Stimulated activated CD4-positive, alpha-beta T cell treated with anti-CD3 and anti-CD28 coated beads, Interleukin-1b, Interleukin-23, amount 100 ng/mL, for 1 hour (primary cell): ENCODE measurements at regions not wholly inside any gene's neighbourhood (a gene's known extent, or its start where the extent isn't known, plus 50 kb on each side); places are given as distances from the start of the nearest gene placed in this dataset.

Source experiments
- DNase-seq, 2 donors: peaks; one replicate each; pipeline ENCODE4 v3.0.0-alpha.2; 2020; ENCODE audit warnings: low read depth in 2 of 2

DNA sequence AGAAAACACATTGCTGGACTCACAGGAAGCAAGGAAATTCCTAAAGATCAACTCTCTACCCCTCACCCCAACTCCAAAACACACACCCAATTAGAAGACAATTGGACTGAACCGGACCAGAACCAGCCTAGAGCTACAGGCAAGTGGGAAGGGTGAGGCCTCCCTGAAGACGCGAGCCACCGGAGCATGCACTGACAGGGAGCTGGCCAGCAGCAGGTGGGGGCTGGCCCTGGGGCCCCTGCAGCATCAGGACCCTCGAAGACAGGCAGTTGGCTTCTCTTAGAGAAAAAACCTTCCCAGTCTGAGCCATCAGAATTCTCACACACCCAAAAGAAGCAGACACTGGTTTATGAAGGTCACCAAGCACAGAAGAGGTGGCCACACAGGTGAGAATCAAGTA, 209.5 kb upstream of the DIO3 start:
- DNase-seq = no peak

GRCh38 chr14:101352567-101352966, 208.7 kb upstream of the DIO3 start:
- no peak for DNase-seq

DNA sequence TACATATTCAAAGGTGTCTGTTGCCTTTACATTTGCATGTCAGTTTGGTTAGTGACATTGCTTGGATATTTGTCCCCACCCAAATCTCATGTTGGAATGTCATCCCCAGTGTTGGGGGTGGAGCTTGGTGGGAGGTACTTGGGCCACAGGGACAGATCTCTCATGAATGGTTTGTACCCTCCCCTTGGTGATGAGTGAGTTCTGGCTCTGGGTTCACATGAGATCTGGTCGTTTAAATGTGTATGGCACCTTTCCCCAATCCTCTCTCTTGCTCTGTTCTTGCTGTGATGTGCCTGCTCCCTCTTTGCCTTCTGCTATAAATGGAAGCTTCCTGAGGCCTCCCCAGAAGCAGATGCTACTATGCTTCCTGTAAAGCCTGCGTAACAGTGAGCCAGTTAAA, 207.9 kb upstream of the DIO3 start:
- DNase-seq = no peak

- DNase-seq = no peak
Observed at GRCh38 chr14:101354726-101355125, 206.6 kb upstream of the DIO3 start.

DNA sequence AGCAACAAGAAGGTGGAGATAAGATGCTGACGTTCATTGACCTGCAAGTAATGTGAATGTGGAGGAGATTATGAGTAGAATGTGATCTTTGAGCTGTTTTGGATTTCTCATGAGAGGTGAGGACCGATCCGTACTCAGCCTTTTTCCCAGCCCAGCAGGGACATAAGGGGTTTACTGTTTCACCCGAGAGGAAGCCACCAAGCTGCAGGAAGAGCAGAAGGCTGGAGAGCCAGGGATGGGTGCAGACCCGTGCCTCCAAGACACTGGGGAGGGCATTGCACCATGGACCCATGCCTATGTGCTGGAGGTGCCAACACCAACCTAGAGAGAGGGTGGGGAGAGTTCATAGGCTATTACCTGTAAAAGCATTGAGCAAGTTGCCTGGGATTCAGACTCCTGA, 206.0 kb upstream of the DIO3 start:
- DNase-seq = no peak

DNA sequence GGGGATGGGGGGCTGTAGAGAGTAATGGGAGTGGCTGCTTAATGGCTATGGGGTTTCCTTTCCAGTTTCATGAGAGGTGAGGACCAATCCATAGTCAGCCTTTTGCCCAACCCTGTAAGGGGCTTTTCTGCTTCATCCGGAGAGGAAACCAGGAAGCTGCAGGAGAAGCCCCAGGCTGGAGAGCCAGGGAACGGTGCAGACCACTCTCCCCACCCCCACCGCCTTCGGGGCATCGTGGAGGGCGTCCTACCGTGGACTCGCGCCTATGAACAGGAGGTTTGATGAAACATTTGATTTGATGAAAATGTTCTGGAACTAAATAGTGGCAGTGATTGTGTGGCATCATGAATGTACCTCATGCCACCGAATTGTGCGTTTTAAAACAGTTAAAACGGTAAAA, 204.3 kb upstream of the DIO3 start:
- DNase-seq = no peak

- DNase-seq = no peak
Observed at GRCh38 chr14:101357559-101358319, 203.6 kb upstream of the DIO3 start.

GRCh38 chr14:101358320-101359125, 202.8 kb upstream of the DIO3 start:
- no peak for DNase-seq

- no peak for DNase-seq
Observed at GRCh38 chr14:101359221-101360053, 201.9 kb upstream of the DIO3 start.

DNA sequence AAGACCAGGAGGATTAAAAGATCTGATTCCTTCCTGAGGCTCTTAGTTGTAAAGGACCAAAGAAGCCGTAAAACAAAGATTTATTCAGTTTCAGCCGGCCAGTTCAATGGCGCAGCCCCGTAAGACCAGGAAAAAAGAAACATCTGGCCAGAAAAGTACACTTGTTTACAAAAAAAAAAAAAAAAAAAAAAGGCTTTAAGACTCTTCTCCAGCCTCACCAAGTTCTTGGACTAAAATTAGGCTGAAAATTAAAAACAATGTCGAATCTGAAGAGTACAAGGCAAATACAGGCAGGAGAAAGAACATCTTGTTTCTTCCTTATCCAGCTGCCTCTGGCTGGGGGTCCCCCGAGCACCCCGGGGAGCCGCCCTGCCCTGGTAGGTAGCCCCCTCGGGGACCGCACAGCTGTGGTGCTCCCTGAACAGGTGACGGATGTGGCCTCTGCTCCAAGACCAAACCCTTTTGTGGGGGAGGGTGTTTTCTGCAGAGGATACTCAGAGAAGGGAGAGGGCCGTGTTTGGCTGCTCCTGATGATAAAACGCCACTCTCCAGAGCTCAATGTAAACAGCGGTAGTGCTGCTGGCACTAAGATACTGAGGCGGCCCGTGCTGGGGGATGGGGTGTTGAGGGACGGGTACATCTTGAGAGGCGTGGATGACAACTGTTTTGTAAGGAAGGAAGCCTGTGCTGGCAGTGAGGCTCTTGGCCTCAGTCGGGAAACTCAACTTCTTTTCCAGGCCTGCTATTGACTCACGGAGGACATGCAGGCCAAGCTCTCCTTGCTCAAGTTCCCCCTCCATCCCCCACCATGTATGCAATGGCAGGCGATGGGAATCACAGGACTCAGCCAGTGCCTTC, 201.0 kb upstream of the DIO3 start:
- DNase-seq = no peak

GRCh38 chr14:101361044-101361443, 200.3 kb upstream of the DIO3 start:
- DNase-seq = no peak

- no peak for DNase-seq
Observed at GRCh38 chr14:101361451-101362433, 199.6 kb upstream of the DIO3 start.

GRCh38 chr14:101362529-101363260, 198.6 kb upstream of the DIO3 start:
- no peak for DNase-seq

GRCh38 chr14:101363261-101363555, 198.1 kb upstream of the DIO3 start:
- DNase-seq = no peak

GRCh38 chr14:101363880-101364391, 197.4 kb upstream of the DIO3 start:
- no peak for DNase-seq

DNA sequence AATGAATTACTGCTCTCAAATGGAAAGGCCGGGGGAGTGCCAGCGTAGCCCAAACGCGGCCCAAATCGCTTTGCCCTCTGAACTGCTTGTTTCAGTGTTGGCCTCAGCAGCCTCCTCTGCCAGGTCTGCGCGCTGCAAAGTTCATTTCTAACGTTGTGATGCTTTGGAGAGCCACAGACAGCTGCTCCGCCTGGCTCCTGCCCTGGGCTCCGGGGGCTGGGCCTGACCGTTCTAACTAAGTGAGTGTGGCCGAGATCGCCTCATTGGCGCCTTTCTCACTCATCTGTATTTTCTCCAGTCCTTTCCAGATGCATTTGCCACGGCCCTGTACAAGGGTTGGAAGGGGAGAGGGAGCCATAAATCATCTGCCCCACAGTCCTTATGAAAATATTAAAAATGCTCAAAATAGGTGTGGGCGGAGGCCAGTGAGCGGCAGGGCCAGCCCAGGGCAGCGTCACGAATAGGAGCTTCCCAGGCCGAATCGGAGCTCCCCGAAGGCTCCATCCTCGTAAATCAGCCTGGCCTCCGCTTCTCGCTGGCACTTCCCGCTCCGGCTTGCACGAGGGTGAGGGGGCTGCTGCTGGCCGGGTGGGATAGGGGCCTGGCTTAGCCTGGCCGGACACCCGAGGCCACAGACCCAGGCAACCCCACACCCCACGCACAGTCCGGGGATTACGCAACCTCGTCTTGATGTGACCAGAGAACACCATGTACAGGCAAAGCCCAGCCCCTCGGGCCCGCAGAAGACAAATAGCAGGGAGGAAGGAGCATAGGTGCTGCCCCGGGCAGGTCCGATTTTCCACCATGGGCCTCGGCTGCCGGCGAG, 196.6 kb upstream of the DIO3 start:
- DNase-seq = no peak

DNA sequence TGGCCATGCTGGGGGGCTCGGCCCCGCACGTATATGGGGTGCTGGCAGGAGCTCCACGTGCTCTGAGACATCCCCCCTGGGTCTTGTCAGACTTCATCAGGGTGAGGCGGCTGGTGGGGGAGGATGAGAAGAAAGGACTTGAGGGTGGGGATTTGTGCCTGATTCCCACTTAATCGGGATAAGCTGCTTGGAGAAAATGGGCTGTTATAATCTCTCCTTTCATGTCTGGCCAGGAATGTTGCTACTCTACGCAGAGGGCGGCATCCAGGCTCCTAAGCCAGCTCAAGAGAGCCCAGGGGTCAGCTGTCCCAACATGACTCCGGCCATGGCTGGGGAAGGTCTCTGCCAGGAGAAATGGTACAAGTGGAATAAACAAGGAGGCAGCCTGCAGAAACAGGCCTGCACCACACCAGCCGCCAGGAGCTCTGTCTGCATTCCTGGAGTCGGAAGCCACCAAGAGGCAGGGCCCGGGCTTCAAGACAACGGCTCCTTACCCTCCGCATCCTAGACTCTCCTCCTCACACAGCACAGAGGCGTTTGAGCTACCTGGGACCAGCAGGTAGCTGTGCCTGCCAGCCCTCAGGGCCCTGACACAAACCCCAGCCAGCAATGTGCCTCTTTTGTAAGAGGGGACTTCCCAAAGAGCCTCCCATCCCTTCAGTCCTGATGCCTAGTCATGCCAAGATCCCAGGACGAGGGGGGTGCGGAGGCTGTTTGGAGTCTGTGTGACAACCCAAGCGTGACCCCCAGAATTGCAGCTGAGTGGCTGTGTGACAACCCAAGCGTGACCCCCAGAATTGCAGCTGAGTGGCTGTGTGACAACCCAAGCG, 195.8 kb upstream of the DIO3 start:
- DNase-seq = no peak
